ENCODE measurements at regions not wholly inside any gene's neighbourhood (a gene's known extent, or its start where the extent isn't known, plus 50 kb on each side); places are given as distances from the start of the nearest gene placed in this dataset.
"Not testable (repeated sequence)": the region's sequence is repeated elsewhere in the genome, so short reads cannot be mapped to it uniquely, and the experiment has no call there.

GRCh38 chr2:16071039-16071864 is 130.9 kb downstream of the MYCN start:
- no peak for DNase-seq

- no peak for DNase-seq
These were observed 130.3 kb downstream of the MYCN start for GRCh38 chr2:16070648-16070971.

- DNase-seq, result no peak
These were observed 129.7 kb downstream of the MYCN start for GRCh38 chr2:16069933-16070647.

GRCh38 chr2:16069663-16069932 is 129.2 kb downstream of the MYCN start:
- no peak for DNase-seq

- no peak for DNase-seq
These were observed 128.2 kb downstream of the MYCN start for GRCh38 chr2:16068552-16068940.

- DNase-seq, result no peak
These were observed 127.7 kb downstream of the MYCN start for GRCh38 chr2:16067866-16068551.

GRCh38 chr2:16067444-16067843 is 127.1 kb downstream of the MYCN start:
- no peak for DNase-seq

GRCh38 chr2:16067037-16067406 is 126.7 kb downstream of the MYCN start:
- DNase-seq, result no peak

GRCh38 chr2:16066261-16067036 is 126.1 kb downstream of the MYCN start:
- DNase-seq, result no peak

GRCh38 chr2:16065272-16066069 is 125.1 kb downstream of the MYCN start:
- DNase-seq, result not testable (repeated sequence)

- no peak for DNase-seq
These were observed 124.4 kb downstream of the MYCN start for GRCh38 chr2:16064745-16065144.

- no peak for DNase-seq
These were observed 123.7 kb downstream of the MYCN start for GRCh38 chr2:16063955-16064633.

GRCh38 chr2:16063251-16063850 is 123.0 kb downstream of the MYCN start:
- DNase-seq, result no peak

GRCh38 chr2:16062471-16063250 is 122.3 kb downstream of the MYCN start:
- DNase-seq, result no peak

- DNase-seq, result no peak
These were observed 121.3 kb downstream of the MYCN start for GRCh38 chr2:16061441-16062217.

- DNase-seq, result no peak
These were observed 120.6 kb downstream of the MYCN start for GRCh38 chr2:16060936-16061338.

GRCh38 chr2:16060125-16060935 is 120.0 kb downstream of the MYCN start:
- DNase-seq, result no peak

- DNase-seq, result no peak
These were observed 119.2 kb downstream of the MYCN start for GRCh38 chr2:16059393-16060016.
